K562 (cell line): ENCODE measurements at regions not wholly inside any gene's neighbourhood (a gene's known extent, or its start where the extent isn't known, plus 50 kb on each side); places are given as distances from the start of the nearest gene placed in this dataset.

Experiments
- ATAC-seq: fragments of 200-7000 bp; cut with Tn5 transposase; 3 replicates; pipeline ENCODE4 v1.9.1; 2020; ENCODE audit warnings: moderate library complexity
- BruUV-seq: library from RNA; stranded (reverse); fragments of 400-500 nt; replicated peaks from 2 replicates; lab custom pipeline; 2021; lab: Mats Ljungman, UMichigan
- CTCF ChIA-PET: fragments of 300-600 bp; formaldehyde crosslinking; extraction: SDS; loops from one replicate; lab custom pipeline; 2021; ENCODE audit warnings: low intra/inter-chr PET ratio; lab: Yijun Ruan, JAX
- POLR2A ChIA-PET: fragments of 300-600, 350-650 bp; sonication (Branson Sonifier 250); formaldehyde crosslinking; extraction: SDS; loops from one replicate; lab custom pipeline; 2021; ENCODE audit warnings: antibody characterized with exemption, inconsistent platforms; lab: Yijun Ruan, JAX
- DNase-seq, 4 experiments: peaks; one replicate each; pipeline versions ENCODE4 v3.0.0 to v3.0.0-alpha.2; 2011 to 2018; ENCODE audit warnings: low spot score in 3 of 4, mixed read lengths in 3 of 4; ENCODE audit errors: extremely low read depth in 1 of 4
- FAIRE-seq: peaks from 2 replicates; lab custom pipeline; 2011; peaks lifted over from hg19 to GRCh38; lab: Jason Lieb, UNC
- H2AFZ ChIP-seq: 2 replicates; pipeline ENCODE4 v1.6.0; 2011; ENCODE audit warnings: low read depth, low read length, control low read depth, inconsistent platforms
- H3K27ac ChIP-seq: fragments of 200-600 bp; 3 replicates; pipeline ENCODE4 v1.8.0; 2011; ENCODE audit warnings: low read depth, mild to moderate bottlenecking, control low read depth, inconsistent platforms, low read length, moderate library complexity, mixed read lengths; ENCODE audit errors: extremely low read depth
- H3K27me3 ChIP-seq, 2 experiments: fragments of 300-600 bp in 1 of 2; 2 replicates in 1 of 2; 3 replicates in 1 of 2; pipeline versions ENCODE4 v1.6.0 to v1.8.0; 2011; ENCODE audit warnings: inconsistent platforms in 2 of 2, low read length in 2 of 2, mild to moderate bottlenecking in 1 of 2, mixed read lengths in 1 of 2, moderate library complexity in 1 of 2; ENCODE audit not compliant: control insufficient read depth in 2 of 2, insufficient read depth in 2 of 2
- H3K36me3 ChIP-seq: fragments of 300-600 bp; 3 replicates; pipeline ENCODE4 v1.8.0; 2011; ENCODE audit warnings: mild to moderate bottlenecking, low read length, inconsistent platforms; ENCODE audit not compliant: control insufficient read depth, insufficient read depth
- H3K4me1 ChIP-seq, 2 experiments: fragments of 200-600 bp in 1 of 2; replicated peaks in 1 of 2; 2 replicates in 1 of 2; 3 replicates in 1 of 2; pipeline versions ENCODE4 v1.5.1 to v1.8.0; 2011; ENCODE audit warnings: inconsistent platforms in 2 of 2, low read length in 2 of 2, mild to moderate bottlenecking in 1 of 2, mixed read lengths in 1 of 2, moderate library complexity in 1 of 2; ENCODE audit not compliant: control insufficient read depth in 2 of 2, insufficient read depth in 2 of 2
- H3K4me2 ChIP-seq: 2 replicates; pipeline ENCODE4 v1.6.1; 2011; ENCODE audit warnings: low read length, control low read depth, inconsistent platforms, mixed read lengths; ENCODE audit not compliant: insufficient read depth
- H3K4me3 ChIP-seq: fragments of 200-600 bp; sonication (generic), shearing (Covaris generic); 2 replicates; pipeline ENCODE4 v1.5.1; 2016; ENCODE audit warnings: control low read depth, inconsistent platforms
- H3K79me2 ChIP-seq: fragments of 200-600 bp; 3 replicates; pipeline ENCODE4 v1.8.0; 2011; ENCODE audit warnings: low read length, inconsistent platforms; ENCODE audit not compliant: control insufficient read depth, insufficient read depth
- H3K9ac ChIP-seq, 2 experiments: 2 replicates each; pipeline versions ENCODE4 v1.6.0 to v1.6.1; 2011; ENCODE audit warnings: low read depth in 2 of 2, low read length in 2 of 2, control low read depth in 1 of 2, inconsistent platforms in 1 of 2, mild to moderate bottlenecking in 1 of 2, mixed read lengths in 1 of 2; ENCODE audit not compliant: insufficient read depth in 1 of 2
- H3K9me1 ChIP-seq: one replicate; pipeline ENCODE4 v1.6.0; 2011; ENCODE audit warnings: inconsistent platforms, mild to moderate bottlenecking, low read length, moderate library complexity; ENCODE audit not compliant: control insufficient read depth, insufficient read depth
- H3K9me3 ChIP-seq: replicated peaks from 2 replicates; pipeline ENCODE4 v1.5.1; 2011; ENCODE audit warnings: low read depth, low read length, inconsistent platforms; ENCODE audit not compliant: control insufficient read depth, insufficient read depth
- H4K20me1 ChIP-seq: replicated peaks from 2 replicates; pipeline ENCODE4 v1.6.1; 2011; ENCODE audit warnings: low read length, inconsistent platforms, mixed read lengths; ENCODE audit not compliant: control insufficient read depth, insufficient read depth
- NFIC ChIP-seq: fragments of 450-650 bp; IDR thresholded peaks from 2 replicates; pipeline ENCODE4 v1.6.1; 2017; ENCODE audit warnings: mild to moderate bottlenecking, inconsistent platforms
- WGBS: fragments of 100-300 bp; shearing (Covaris generic); methylation state at CpG from one replicate; pipeline ENCODE4 v1.1.6; 2016; ENCODE audit warnings: low coverage, mixed read lengths; ENCODE audit not compliant: insufficient coverage; ENCODE audit errors: missing lambda C conversion rate; 5-methylcytosine and 5-hydroxymethylcytosine counted together
- in situ Hi-C: fragments of 300-500 bp; cut with MboI; formaldehyde crosslinking; loops from 4 replicates; pipeline ENCODE4 v1.15.0; 2018; ENCODE audit warnings: inconsistent platforms, mixed read lengths
- intact Hi-C: fragments of 100-400 bp; cut with micrococcal nuclease; formaldehyde crosslinking; loops from 2 replicates; pipeline ENCODE4 v1.14.2; 2022
- TF ChIP-seq, protein P1 (sequence below): fragments of 250-450 bp; sonication (Bioruptor Pico); IDR thresholded peaks from 2 replicates; pipeline ENCODE4 v1.8.0; 2021; ENCODE audit warnings: borderline replicate concordance, mild to moderate bottlenecking, moderate library complexity; ENCODE audit not compliant: poor library complexity, severe bottlenecking
- TF ChIP-seq, protein P2 (sequence below), 2 experiments: fragments of 450-650 bp in 1 of 2; IDR thresholded peaks; 2 replicates each; pipeline ENCODE4 v1.6.1; 2011 to 2017; ENCODE audit warnings: low read depth in 2 of 2, antibody characterized with exemption in 1 of 2, borderline replicate concordance in 1 of 2, low read length in 1 of 2, mild to moderate bottlenecking in 1 of 2, mixed read lengths in 1 of 2; ENCODE audit not compliant: control insufficient read depth in 1 of 2

DNA sequence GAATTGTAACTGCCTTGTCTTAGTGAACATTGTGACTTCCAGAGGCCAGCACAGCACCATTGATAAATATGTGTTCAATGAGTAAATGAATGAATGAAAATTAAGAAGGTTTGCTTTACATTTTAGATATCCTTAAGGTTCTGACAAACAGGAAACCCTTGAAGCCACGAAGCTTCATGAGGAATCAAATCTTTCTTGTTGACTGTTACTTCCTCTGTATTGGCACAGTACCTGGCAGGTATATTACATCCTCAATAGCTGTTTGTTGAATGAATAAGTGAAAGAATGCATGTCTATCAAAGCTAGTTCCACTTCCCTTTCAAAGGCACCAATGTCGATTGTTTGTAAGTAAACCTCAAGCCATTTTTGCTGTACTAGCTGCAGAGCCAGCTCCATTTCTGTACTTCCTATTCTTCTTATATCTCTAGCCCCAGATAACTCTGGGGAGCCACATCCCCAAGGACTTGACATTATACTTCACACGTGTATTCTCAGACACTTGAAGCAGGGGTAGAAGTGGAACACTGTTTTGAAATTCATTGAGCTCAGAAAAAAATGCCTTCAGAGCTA is 140.3 kb upstream of the RAG2 start:
- ChIA-PET CTCF (no interaction called here), POLR2A (interaction anchor here (1.0 kb wide), 1 partner anchor 8 kb away, joined by 5 read pairs; no protein-coding TSS in a partner anchor)
- intact Hi-C loops, result no loop called here
- BruUV-seq, result no TSS peak
- H3K27ac ChIP-seq, result no peak overlapping the region
- H3K9me1 ChIP-seq, result no peaks in the 10 kb centered on the region
- H3K4me3 ChIP-seq, result no peak overlapping the region
- H3K4me1 ChIP-seq, result no peaks in the 10 kb centered on the region
- H3K4me2 ChIP-seq, result no peak overlapping the region
- ATAC-seq (no peak), DNase-seq (no peak), FAIRE-seq (no peak)
- H3K36me3 ChIP-seq, result no peaks in the 10 kb centered on the region
- H3K27me3 ChIP-seq, result no peaks in the 10 kb centered on the region
- H2AFZ ChIP-seq, result no peak overlapping the region
- no peaks in the 10 kb centered on the region for H4K20me1 ChIP-seq
- H3K9me3 ChIP-seq, result no peaks in the 10 kb centered on the region
- in situ Hi-C loops, result no loop called here
- WGBS, result 0% methylated on average over 3 of the region's 3 CpGs
- TF ChIP-seq NFIC, result no peak
- TF ChIP-seq, protein P1, sequence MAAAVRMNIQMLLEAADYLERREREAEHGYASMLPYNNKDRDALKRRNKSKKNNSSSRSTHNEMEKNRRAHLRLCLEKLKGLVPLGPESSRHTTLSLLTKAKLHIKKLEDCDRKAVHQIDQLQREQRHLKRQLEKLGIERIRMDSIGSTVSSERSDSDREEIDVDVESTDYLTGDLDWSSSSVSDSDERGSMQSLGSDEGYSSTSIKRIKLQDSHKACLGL (CRISPR knock-in tag), result no peak
- TF ChIP-seq, protein P2, sequence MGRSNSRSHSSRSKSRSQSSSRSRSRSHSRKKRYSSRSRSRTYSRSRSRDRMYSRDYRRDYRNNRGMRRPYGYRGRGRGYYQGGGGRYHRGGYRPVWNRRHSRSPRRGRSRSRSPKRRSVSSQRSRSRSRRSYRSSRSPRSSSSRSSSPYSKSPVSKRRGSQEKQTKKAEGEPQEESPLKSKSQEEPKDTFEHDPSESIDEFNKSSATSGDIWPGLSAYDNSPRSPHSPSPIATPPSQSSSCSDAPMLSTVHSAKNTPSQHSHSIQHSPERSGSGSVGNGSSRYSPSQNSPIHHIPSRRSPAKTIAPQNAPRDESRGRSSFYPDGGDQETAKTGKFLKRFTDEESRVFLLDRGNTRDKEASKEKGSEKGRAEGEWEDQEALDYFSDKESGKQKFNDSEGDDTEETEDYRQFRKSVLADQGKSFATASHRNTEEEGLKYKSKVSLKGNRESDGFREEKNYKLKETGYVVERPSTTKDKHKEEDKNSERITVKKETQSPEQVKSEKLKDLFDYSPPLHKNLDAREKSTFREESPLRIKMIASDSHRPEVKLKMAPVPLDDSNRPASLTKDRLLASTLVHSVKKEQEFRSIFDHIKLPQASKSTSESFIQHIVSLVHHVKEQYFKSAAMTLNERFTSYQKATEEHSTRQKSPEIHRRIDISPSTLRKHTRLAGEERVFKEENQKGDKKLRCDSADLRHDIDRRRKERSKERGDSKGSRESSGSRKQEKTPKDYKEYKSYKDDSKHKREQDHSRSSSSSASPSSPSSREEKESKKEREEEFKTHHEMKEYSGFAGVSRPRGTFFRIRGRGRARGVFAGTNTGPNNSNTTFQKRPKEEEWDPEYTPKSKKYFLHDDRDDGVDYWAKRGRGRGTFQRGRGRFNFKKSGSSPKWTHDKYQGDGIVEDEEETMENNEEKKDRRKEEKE (IDR thresholded peaks at IDR 0.05; ENCODE audit: borderline replicate concordance in 1 of 2, control insufficient read depth in 1 of 2, low read depth in 2 of 2, low read length in 1 of 2), result no peak
- H3K79me2 ChIP-seq, result no peaks in the 10 kb centered on the region
- H3K9ac ChIP-seq, result no peak overlapping the region
